ENCODE measurements at regions not wholly inside any gene's neighbourhood (a gene's known extent, or its start where the extent isn't known, plus 50 kb on each side); places are given as distances from the start of the nearest gene placed in this dataset.

- DNase-seq, result no peak
These were observed 88.8 kb upstream of the CTNNA1 start for GRCh38 chr5:138664276-138664943.

- no peak for DNase-seq
These were observed 88.4 kb upstream of the HSPA9 start for GRCh38 chr5:138663561-138663960.

- no peak for DNase-seq
These were observed 87.8 kb upstream of the HSPA9 start for GRCh38 chr5:138663009-138663408.

GRCh38 chr5:138662599-138662998 lies 87.4 kb upstream of the HSPA9 start:
- no peak for DNase-seq

GRCh38 chr5:138661991-138662434 lies 86.8 kb upstream of the HSPA9 start:
- DNase-seq, result no peak

- DNase-seq, result no peak
These were observed 86.2 kb upstream of the HSPA9 start for GRCh38 chr5:138661291-138661960.

GRCh38 chr5:138660051-138660572 lies 84.9 kb upstream of the HSPA9 start:
- no peak for DNase-seq

- DNase-seq, result no peak
These were observed 84.4 kb upstream of the HSPA9 start for GRCh38 chr5:138659561-138659960.

GRCh38 chr5:138659121-138659520 lies 83.9 kb upstream of the HSPA9 start:
- no peak for DNase-seq

- DNase-seq, result no peak
These were observed 83.5 kb upstream of the HSPA9 start for GRCh38 chr5:138658676-138659075.

GRCh38 chr5:138657360-138657759 lies 82.2 kb upstream of the HSPA9 start:
- DNase-seq, result no peak

- DNase-seq, result no peak
These were observed 81.7 kb upstream of the HSPA9 start for GRCh38 chr5:138656916-138657315.

GRCh38 chr5:138655530-138656190 lies 80.5 kb upstream of the HSPA9 start:
- no peak for DNase-seq

- DNase-seq, result no peak
These were observed 79.2 kb upstream of the HSPA9 start for GRCh38 chr5:138654281-138654867.

GRCh38 chr5:138653502-138653901 lies 78.3 kb upstream of the HSPA9 start:
- DNase-seq, result no peak

GRCh38 chr5:138651767-138652117 lies 76.5 kb upstream of the HSPA9 start:
- DNase-seq, result no peak

GRCh38 chr5:138651058-138651766 lies 76.0 kb upstream of the HSPA9 start:
- DNase-seq, result no peak

GRCh38 chr5:138650196-138650595 lies 75.0 kb upstream of the HSPA9 start:
- DNase-seq, result no peak

- DNase-seq, result no peak
These were observed 74.6 kb upstream of the HSPA9 start for GRCh38 chr5:138649775-138650174.

GRCh38 chr5:138649316-138649720 lies 74.1 kb upstream of the HSPA9 start:
- no peak for DNase-seq

GRCh38 chr5:138648841-138649240 lies 73.6 kb upstream of the HSPA9 start:
- DNase-seq, result no peak

GRCh38 chr5:138647794-138648410 lies 72.7 kb upstream of the HSPA9 start:
- no peak for DNase-seq
